K562 (cell line): ENCODE measurements at regions not wholly inside any gene's neighbourhood (a gene's known extent, or its start where the extent isn't known, plus 50 kb on each side); places are given as distances from the start of the nearest gene placed in this dataset.
"Not testable (repeated sequence)": the region's sequence is repeated elsewhere in the genome, so short reads cannot be mapped to it uniquely, and the experiment has no call there.

Experiments used
- ATAC-seq: fragments of 200-7000 bp; cut with Tn5 transposase; 3 replicates; pipeline ENCODE4 v1.9.1; 2020; ENCODE audit warnings: moderate library complexity
- BruUV-seq: library from RNA; stranded (reverse); fragments of 400-500 nt; replicated peaks from 2 replicates; lab custom pipeline; 2021; lab: Mats Ljungman, UMichigan
- CTCF ChIA-PET: fragments of 300-600 bp; formaldehyde crosslinking; extraction: SDS; loops from one replicate; lab custom pipeline; 2021; ENCODE audit warnings: low intra/inter-chr PET ratio; lab: Yijun Ruan, JAX
- POLR2A ChIA-PET: fragments of 300-600, 350-650 bp; sonication (Branson Sonifier 250); formaldehyde crosslinking; extraction: SDS; loops from one replicate; lab custom pipeline; 2021; ENCODE audit warnings: antibody characterized with exemption, inconsistent platforms; lab: Yijun Ruan, JAX
- DNase-seq, 4 experiments: peaks; one replicate each; pipeline versions ENCODE4 v3.0.0 to v3.0.0-alpha.2; 2011 to 2018; ENCODE audit warnings: low spot score in 3 of 4, mixed read lengths in 3 of 4; ENCODE audit errors: extremely low read depth in 1 of 4
- FAIRE-seq: peaks from 2 replicates; lab custom pipeline; 2011; peaks lifted over from hg19 to GRCh38; lab: Jason Lieb, UNC
- H2AFZ ChIP-seq: 2 replicates; pipeline ENCODE4 v1.6.0; 2011; ENCODE audit warnings: low read depth, low read length, control low read depth, inconsistent platforms
- H3K27ac ChIP-seq: fragments of 200-600 bp; 3 replicates; pipeline ENCODE4 v1.8.0; 2011; ENCODE audit warnings: low read depth, mild to moderate bottlenecking, control low read depth, inconsistent platforms, low read length, moderate library complexity, mixed read lengths; ENCODE audit errors: extremely low read depth
- H3K27me3 ChIP-seq, 2 experiments: fragments of 300-600 bp in 1 of 2; 2 replicates in 1 of 2; 3 replicates in 1 of 2; pipeline versions ENCODE4 v1.6.0 to v1.8.0; 2011; ENCODE audit warnings: inconsistent platforms in 2 of 2, low read length in 2 of 2, mild to moderate bottlenecking in 1 of 2, mixed read lengths in 1 of 2, moderate library complexity in 1 of 2; ENCODE audit not compliant: control insufficient read depth in 2 of 2, insufficient read depth in 2 of 2
- H3K36me3 ChIP-seq: fragments of 300-600 bp; 3 replicates; pipeline ENCODE4 v1.8.0; 2011; ENCODE audit warnings: mild to moderate bottlenecking, low read length, inconsistent platforms; ENCODE audit not compliant: control insufficient read depth, insufficient read depth
- H3K4me1 ChIP-seq, 2 experiments: fragments of 200-600 bp in 1 of 2; replicated peaks in 1 of 2; 2 replicates in 1 of 2; 3 replicates in 1 of 2; pipeline versions ENCODE4 v1.5.1 to v1.8.0; 2011; ENCODE audit warnings: inconsistent platforms in 2 of 2, low read length in 2 of 2, mild to moderate bottlenecking in 1 of 2, mixed read lengths in 1 of 2, moderate library complexity in 1 of 2; ENCODE audit not compliant: control insufficient read depth in 2 of 2, insufficient read depth in 2 of 2
- H3K4me2 ChIP-seq: 2 replicates; pipeline ENCODE4 v1.6.1; 2011; ENCODE audit warnings: low read length, control low read depth, inconsistent platforms, mixed read lengths; ENCODE audit not compliant: insufficient read depth
- H3K4me3 ChIP-seq: fragments of 200-600 bp; sonication (generic), shearing (Covaris generic); 2 replicates; pipeline ENCODE4 v1.5.1; 2016; ENCODE audit warnings: control low read depth, inconsistent platforms
- H3K79me2 ChIP-seq: fragments of 200-600 bp; 3 replicates; pipeline ENCODE4 v1.8.0; 2011; ENCODE audit warnings: low read length, inconsistent platforms; ENCODE audit not compliant: control insufficient read depth, insufficient read depth
- H3K9ac ChIP-seq, 2 experiments: 2 replicates each; pipeline versions ENCODE4 v1.6.0 to v1.6.1; 2011; ENCODE audit warnings: low read depth in 2 of 2, low read length in 2 of 2, control low read depth in 1 of 2, inconsistent platforms in 1 of 2, mild to moderate bottlenecking in 1 of 2, mixed read lengths in 1 of 2; ENCODE audit not compliant: insufficient read depth in 1 of 2
- H3K9me1 ChIP-seq: one replicate; pipeline ENCODE4 v1.6.0; 2011; ENCODE audit warnings: inconsistent platforms, mild to moderate bottlenecking, low read length, moderate library complexity; ENCODE audit not compliant: control insufficient read depth, insufficient read depth
- H3K9me3 ChIP-seq: replicated peaks from 2 replicates; pipeline ENCODE4 v1.5.1; 2011; ENCODE audit warnings: low read depth, low read length, inconsistent platforms; ENCODE audit not compliant: control insufficient read depth, insufficient read depth
- H4K20me1 ChIP-seq: replicated peaks from 2 replicates; pipeline ENCODE4 v1.6.1; 2011; ENCODE audit warnings: low read length, inconsistent platforms, mixed read lengths; ENCODE audit not compliant: control insufficient read depth, insufficient read depth
- CHD4 ChIP-seq: fragments of 200-600 bp; sonication (generic); IDR thresholded peaks from 3 replicates; pipeline ENCODE4 v1.6.1; 2012; ENCODE audit warnings: low read depth, mild to moderate bottlenecking, mixed read lengths, low read length, inconsistent platforms; ENCODE audit not compliant: insufficient read depth, insufficient replicate concordance, poor library complexity, severe bottlenecking
- E2F1 ChIP-seq: sonication (generic); formaldehyde crosslinking; IDR thresholded peaks from 2 replicates; pipeline ENCODE4 v1.8.1; 2023; ENCODE audit warnings: mild to moderate bottlenecking, missing genetic modification reagents, moderate library complexity
- NFIC ChIP-seq: fragments of 450-650 bp; IDR thresholded peaks from 2 replicates; pipeline ENCODE4 v1.6.1; 2017; ENCODE audit warnings: mild to moderate bottlenecking, inconsistent platforms
- NFIX ChIP-seq: fragments of 250-450 bp; sonication (Bioruptor Pico); IDR thresholded peaks from 2 replicates; pipeline ENCODE4 v1.4.0; 2020; ENCODE audit warnings: low read depth, mild to moderate bottlenecking, moderate library complexity
- ZFP1 ChIP-seq: fragments of 450-650 bp; formaldehyde crosslinking; IDR thresholded peaks from 2 replicates; pipeline ENCODE4 v1.4.0; 2020; ENCODE audit warnings: mild to moderate bottlenecking, mixed read lengths
- ZFP36 ChIP-seq: fragments of 150-350 bp; IDR thresholded peaks from 2 replicates; pipeline ENCODE4 v1.6.1; 2018; ENCODE audit warnings: low read length, low read depth; ENCODE audit not compliant: partially characterized antibody
- WGBS: fragments of 100-300 bp; shearing (Covaris generic); methylation state at CpG from one replicate; pipeline ENCODE4 v1.1.6; 2016; ENCODE audit warnings: low coverage, mixed read lengths; ENCODE audit not compliant: insufficient coverage; ENCODE audit errors: missing lambda C conversion rate; 5-methylcytosine and 5-hydroxymethylcytosine counted together
- in situ Hi-C: fragments of 300-500 bp; cut with MboI; formaldehyde crosslinking; loops from 4 replicates; pipeline ENCODE4 v1.15.0; 2018; ENCODE audit warnings: inconsistent platforms, mixed read lengths
- intact Hi-C: fragments of 100-400 bp; cut with micrococcal nuclease; formaldehyde crosslinking; loops from 2 replicates; pipeline ENCODE4 v1.14.2; 2022

- no peak for TF ChIP-seq ZFP1 (CRISPR knock-in tag)
- no peak for TF ChIP-seq ZFP36
- no peak for TF ChIP-seq E2F1 (CRISPR knock-in tag)
These were observed 615.6 kb upstream of the GRIN3A start (continued) for GRCh38 chr9:102354041-102354440.

GRCh38 chr9:102337471-102337870 lies 599.0 kb upstream of the GRIN3A start:
- CTCF ChIA-PET, ATAC-seq, intact Hi-C loops: not testable (repeated sequence)

GRCh38 chr9:102309379-102309778 lies 570.9 kb upstream of the GRIN3A start:
- Histone ChIP-seq H4K20me1 (no peaks in the 10 kb centered on the region), H3K9ac (no peak overlapping the region), H3K4me2 (no peak overlapping the region), H3K79me2 (no peaks in the 10 kb centered on the region), H3K27ac (no peak overlapping the region), H3K27me3 (no peaks in the 10 kb centered on the region), H3K9me3 (no peaks in the 10 kb centered on the region), H3K4me3 (no peak overlapping the region), H3K4me1 (no peaks in the 10 kb centered on the region), H2AFZ (no peak overlapping the region), H3K9me1 (no peaks in the 10 kb centered on the region), H3K36me3 (no peaks in the 10 kb centered on the region)
- BruUV-seq = no TSS peak
- FAIRE-seq (no peak), ATAC-seq (no peak), DNase-seq (no peak)
- in situ Hi-C loops = no loop called here
- TF ChIP-seq NFIC = peak; percentile 92
- peak; percentile 84 for TF ChIP-seq NFIX (CRISPR knock-in tag)
- TF ChIP-seq CHD4 = no peak
- CTCF ChIA-PET = no interaction called here
- POLR2A ChIA-PET = interaction anchor here (0.6 kb wide), 1 partner anchor 867 kb away, joined by 3 read pairs; no protein-coding TSS in a partner anchor
- WGBS = 0% methylated on average over 1 of the region's 1 CpG
- intact Hi-C loops = no loop called here

More at GRCh38 chr9:102337471-102337870, 599.0 kb upstream of the GRIN3A start:
- H3K9me3 ChIP-seq, POLR2A ChIA-PET, H3K4me3 ChIP-seq, H3K9me1 ChIP-seq, in situ Hi-C loops, H3K27me3 ChIP-seq, H3K4me2 ChIP-seq, FAIRE-seq, H3K9ac ChIP-seq, H4K20me1 ChIP-seq, DNase-seq, BruUV-seq, H3K27ac ChIP-seq, H3K4me1 ChIP-seq, H3K36me3 ChIP-seq, H3K79me2 ChIP-seq, H2AFZ ChIP-seq: not testable (repeated sequence)
- WGBS = 4% methylated on average over 6 of the region's 6 CpGs
